ENCODE measurements at regions not wholly inside any gene's neighbourhood (a gene's known extent, or its start where the extent isn't known, plus 50 kb on each side); places are given as distances from the start of the nearest gene placed in this dataset.

DNA sequence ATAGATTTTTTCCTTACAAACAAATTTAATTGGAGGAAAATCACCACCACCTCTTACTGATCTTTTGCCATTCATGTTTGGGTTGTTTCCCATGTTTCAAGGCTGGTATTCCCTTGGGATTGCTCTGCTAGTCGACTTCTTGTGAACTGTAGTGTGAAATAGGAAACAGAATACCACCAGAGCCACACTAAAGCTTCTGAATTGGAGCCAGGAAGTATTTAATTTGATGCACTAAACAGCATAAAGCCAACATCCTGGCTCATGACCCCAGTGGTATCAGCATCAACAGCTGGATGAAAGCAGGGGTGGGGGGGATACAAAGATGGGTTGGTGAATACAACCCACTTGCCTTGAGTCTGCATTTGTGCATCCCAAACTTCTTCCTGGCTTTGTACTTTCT, 127.5 kb downstream of the TBC1D30 start:
- TF ChIP-seq, protein P1, sequence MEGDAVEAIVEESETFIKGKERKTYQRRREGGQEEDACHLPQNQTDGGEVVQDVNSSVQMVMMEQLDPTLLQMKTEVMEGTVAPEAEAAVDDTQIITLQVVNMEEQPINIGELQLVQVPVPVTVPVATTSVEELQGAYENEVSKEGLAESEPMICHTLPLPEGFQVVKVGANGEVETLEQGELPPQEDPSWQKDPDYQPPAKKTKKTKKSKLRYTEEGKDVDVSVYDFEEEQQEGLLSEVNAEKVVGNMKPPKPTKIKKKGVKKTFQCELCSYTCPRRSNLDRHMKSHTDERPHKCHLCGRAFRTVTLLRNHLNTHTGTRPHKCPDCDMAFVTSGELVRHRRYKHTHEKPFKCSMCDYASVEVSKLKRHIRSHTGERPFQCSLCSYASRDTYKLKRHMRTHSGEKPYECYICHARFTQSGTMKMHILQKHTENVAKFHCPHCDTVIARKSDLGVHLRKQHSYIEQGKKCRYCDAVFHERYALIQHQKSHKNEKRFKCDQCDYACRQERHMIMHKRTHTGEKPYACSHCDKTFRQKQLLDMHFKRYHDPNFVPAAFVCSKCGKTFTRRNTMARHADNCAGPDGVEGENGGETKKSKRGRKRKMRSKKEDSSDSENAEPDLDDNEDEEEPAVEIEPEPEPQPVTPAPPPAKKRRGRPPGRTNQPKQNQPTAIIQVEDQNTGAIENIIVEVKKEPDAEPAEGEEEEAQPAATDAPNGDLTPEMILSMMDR (IDR thresholded peaks at IDR 0.05), result no peak
- Mint-ChIP-seq H3K27me3 (peaks cover 26% of the 10 kb centered on the region), H3K36me3 (ENCODE audit: low read depth) (no peaks in the 10 kb centered on the region), H3K27ac (no peak overlapping the region), H3K4me1 (ENCODE audit: low read depth) (no peaks in the 10 kb centered on the region), H3K9me3 (no peaks in the 10 kb centered on the region), H3K4me3 (no peak overlapping the region)
- H3K4me1 ChIP-seq (ENCODE audit: insufficient read depth, low read length), result no peaks in the 10 kb centered on the region
- intact Hi-C loops (cut with DNase I, micrococcal nuclease), result no loop called here
- H3K27me3 ChIP-seq (ENCODE audit: control insufficient read depth in 1 of 2, insufficient read depth in 2 of 2, low read length in 2 of 2), result peaks cover 8 to 30% of the 10 kb centered on the region in 2 experiments
- DNase-seq, result no peak
- no peak overlapping the region for H3K4me3 ChIP-seq (ENCODE audit: low read length)
- ATAC-seq (ENCODE audit: poor library complexity), result no peak
- H3K27ac ChIP-seq (ENCODE audit: low read depth in 1 of 2, low read length in 2 of 2), result no peak overlapping the region
- CTCF ChIA-PET, result no interaction called here
- no peaks in the 10 kb centered on the region for H3K36me3 ChIP-seq (ENCODE audit: insufficient read depth, low read length)
- POLR2A ChIA-PET, result no interaction called here
- H3K9me3 ChIP-seq (ENCODE audit: control insufficient read depth in 1 of 2, insufficient read depth in 1 of 2, low read length in 2 of 2), result no peaks in the 10 kb centered on the region

DNA sequence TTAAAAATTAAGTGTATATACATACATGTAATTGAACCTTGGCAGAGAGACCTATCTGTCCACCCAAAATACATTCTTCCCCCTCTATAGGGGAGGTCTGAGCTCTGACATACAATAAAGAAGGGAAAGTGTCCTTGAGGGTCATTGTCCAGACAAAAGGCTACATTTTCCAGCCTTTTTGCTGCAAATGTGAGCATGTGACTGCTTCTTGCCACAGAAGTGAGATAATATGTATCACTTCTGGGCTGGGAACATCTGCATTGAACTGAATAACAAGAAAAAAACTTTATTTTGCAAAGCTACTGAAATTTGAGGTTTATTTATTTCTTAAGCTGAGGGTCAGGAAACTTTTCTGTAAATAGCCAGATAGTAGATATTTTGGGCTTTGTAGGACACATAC, 131.3 kb downstream of the TBC1D30 start:
- no peaks in the 10 kb centered on the region for H3K36me3 ChIP-seq (ENCODE audit: insufficient read depth, low read length)
- intact Hi-C loops (cut with DNase I, micrococcal nuclease), result no loop called here
- Mint-ChIP-seq H3K9me3 (no peaks in the 10 kb centered on the region), H3K4me3 (no peak overlapping the region), H3K4me1 (ENCODE audit: low read depth) (no peaks in the 10 kb centered on the region), H3K36me3 (ENCODE audit: low read depth) (no peaks in the 10 kb centered on the region), H3K27me3 (peaks cover 19% of the 10 kb centered on the region), H3K27ac (no peak overlapping the region)
- ATAC-seq (ENCODE audit: poor library complexity) (no peak), DNase-seq (no peak)
- TF ChIP-seq, protein P1 (IDR thresholded peaks at IDR 0.05), result no peak
- peaks cover 2 to 15% of the 10 kb centered on the region in 2 experiments for H3K27me3 ChIP-seq (ENCODE audit: control insufficient read depth in 1 of 2, insufficient read depth in 2 of 2, low read length in 2 of 2)
- ChIA-PET POLR2A (no interaction called here), CTCF (no interaction called here)
- no peak overlapping the region for H3K4me3 ChIP-seq (ENCODE audit: low read length)
- no peaks in the 10 kb centered on the region for H3K4me1 ChIP-seq (ENCODE audit: insufficient read depth, low read length)
- H3K9me3 ChIP-seq (ENCODE audit: control insufficient read depth in 1 of 2, insufficient read depth in 1 of 2, low read length in 2 of 2), result no peaks in the 10 kb centered on the region
- H3K27ac ChIP-seq (ENCODE audit: low read depth in 1 of 2, low read length in 2 of 2), result no peak overlapping the region

DNA sequence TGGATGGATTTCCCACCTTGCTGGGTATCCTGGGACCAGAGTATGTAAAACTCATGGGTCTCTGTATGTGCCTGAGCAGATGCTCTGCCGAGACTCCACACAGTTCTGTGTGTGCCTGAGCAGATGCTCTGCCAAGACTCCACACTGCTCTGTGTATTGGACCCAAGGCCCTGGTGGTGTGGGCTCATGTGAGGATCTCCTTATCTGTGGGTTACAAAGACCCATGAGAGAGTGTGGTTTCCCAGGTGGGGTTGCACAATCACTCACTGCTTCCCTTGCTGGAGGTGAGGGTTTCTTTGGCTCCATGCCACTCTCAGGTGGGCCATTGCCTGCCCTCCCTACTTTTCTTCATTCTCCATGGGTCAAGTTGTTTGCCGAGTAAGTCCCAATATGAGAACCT, 141.5 kb downstream of the TBC1D30 start:
- H3K36me3 Mint-ChIP-seq (ENCODE audit: low read depth), result no peaks in the 10 kb centered on the region
- intact Hi-C loops (cut with DNase I, micrococcal nuclease), result no loop called here
- POLR2A ChIA-PET, result no interaction called here
- CTCF ChIA-PET, result no interaction called here
- Histone ChIP-seq H3K27me3 (ENCODE audit: control insufficient read depth in 1 of 2, insufficient read depth in 2 of 2, low read length in 2 of 2) (peaks cover 5 to 25% of the 10 kb centered on the region in 2 experiments), H3K9me3 (ENCODE audit: control insufficient read depth in 1 of 2, insufficient read depth in 1 of 2, low read length in 2 of 2) (no peaks in the 10 kb centered on the region), H3K27ac (ENCODE audit: low read depth in 1 of 2, low read length in 2 of 2) (no peak overlapping the region), H3K4me1 (ENCODE audit: insufficient read depth, low read length) (no peaks in the 10 kb centered on the region), H3K4me3 (ENCODE audit: low read length) (no peak overlapping the region), H3K36me3 (ENCODE audit: insufficient read depth, low read length) (no peaks in the 10 kb centered on the region)
- H3K9me3 Mint-ChIP-seq, result peaks cover 5% of the 10 kb centered on the region
- ATAC-seq (ENCODE audit: poor library complexity) (no peak), DNase-seq (no peak)
- H3K27ac Mint-ChIP-seq, result no peak overlapping the region
- H3K4me3 Mint-ChIP-seq, result no peak overlapping the region
- peaks cover 48% of the 10 kb centered on the region for H3K27me3 Mint-ChIP-seq
- H3K4me1 Mint-ChIP-seq (ENCODE audit: low read depth), result no peaks in the 10 kb centered on the region
- TF ChIP-seq, protein P1 (IDR thresholded peaks at IDR 0.05), result no peak
